Fibroblast of gingiva (primary cell): ENCODE measurements at regions not wholly inside any gene's neighbourhood (a gene's known extent, or its start where the extent isn't known, plus 50 kb on each side); places are given as distances from the start of the nearest gene placed in this dataset.
A peak's percentile ranks its signal among the peaks of the same experiment; 100 is the strongest.

ENCODE experiments used
- DNase-seq: peaks from one replicate; pipeline ENCODE4 v3.0.0-alpha.2; 2011; ENCODE audit warnings: low read depth

DNA sequence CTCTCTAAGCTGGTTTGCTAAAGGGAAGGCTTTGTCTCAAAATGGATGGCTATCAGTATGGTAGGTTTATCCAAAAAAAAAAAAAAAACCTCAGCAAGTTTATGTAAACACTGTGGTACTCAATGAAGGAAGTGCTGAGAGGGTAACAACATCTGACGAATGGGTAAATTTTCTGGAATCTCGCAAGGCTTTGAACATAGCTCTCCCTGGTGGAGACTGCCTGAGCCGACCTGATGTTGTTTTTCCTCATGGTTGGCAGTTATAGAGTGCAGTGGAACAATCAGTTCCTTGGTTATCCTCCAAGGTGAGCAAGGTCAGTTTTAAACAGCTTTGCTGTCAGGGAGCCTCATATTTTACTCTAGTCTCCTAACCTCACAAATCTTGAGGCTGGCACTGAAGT, 94.6 kb downstream of the ZPLD1 start:
- peak; percentile 13 for DNase-seq

DNA sequence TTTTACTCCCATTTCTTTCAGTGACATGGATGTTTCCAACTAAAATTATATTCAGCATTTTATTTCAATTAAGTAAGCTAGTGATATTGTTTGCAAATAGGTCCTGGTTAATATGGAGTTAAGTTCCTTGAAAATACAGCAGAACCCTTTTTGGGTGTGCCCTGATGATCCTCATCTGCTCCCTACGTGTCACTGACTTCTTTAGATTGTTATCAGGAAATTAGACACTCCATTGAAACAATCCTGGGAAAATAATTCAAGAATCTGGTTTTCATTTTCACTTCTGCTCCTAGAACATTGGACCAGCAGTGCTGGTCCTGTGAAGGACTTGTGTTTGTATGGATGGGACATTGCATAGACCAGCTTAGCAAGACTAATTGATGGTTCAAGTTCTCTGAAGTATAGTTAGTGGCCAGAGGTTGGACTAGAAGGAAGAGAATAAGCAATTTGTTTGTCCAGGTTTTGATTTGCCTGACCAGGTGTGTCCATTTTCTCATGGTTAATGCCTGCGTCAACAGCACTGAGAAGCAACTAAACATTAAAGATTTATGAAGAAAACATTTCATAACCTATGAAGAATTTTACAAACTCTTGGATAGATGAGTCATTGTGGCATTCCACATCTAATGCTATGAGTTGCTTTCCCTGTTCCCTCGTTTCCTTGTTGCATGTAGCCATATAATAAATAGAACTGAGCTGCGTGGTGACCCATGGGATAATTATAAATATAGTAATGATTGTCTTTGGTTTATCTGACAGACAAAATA, 95.8 kb downstream of the ZPLD1 start:
- no peak for DNase-seq

DNA sequence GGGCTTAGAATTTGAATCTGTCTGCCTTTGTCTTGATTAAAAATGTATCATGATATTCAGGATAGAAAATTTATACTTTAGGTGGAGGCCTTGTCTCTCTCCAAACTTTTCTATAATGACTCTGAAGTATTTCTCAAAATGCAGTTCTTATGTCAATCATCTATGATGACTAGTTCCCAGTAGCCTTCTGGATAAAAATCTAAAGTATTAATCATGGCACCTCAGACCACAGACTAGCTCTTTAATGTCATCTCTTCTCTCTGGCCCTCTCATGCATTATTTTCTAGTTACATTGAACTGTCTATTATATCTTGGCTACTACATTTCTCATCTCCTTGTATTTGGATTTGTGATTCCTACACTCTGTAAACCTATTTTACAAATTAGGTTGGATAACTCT, 96.9 kb downstream of the ZPLD1 start:
- DNase-seq, result no peak

DNA sequence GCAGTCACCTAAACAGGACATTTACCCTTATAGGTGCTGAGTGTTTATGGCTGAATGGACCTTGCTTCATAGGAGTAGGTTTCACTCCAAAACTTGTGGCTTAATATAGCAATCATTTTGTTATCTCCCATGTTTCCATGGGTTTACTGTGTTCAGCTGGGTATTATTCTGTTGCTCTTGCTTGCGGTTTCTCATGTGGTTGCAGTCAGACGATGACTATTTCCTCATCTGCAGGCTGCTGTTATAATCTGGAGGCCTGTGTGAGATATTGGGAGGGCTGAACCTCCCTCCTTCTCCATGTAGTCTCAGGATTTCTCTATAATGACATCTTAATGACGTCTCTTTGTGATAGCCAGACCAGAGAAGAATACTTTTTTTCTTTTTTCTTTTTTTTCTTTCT, 98.1 kb downstream of the ZPLD1 start:
- no peak for DNase-seq

DNA sequence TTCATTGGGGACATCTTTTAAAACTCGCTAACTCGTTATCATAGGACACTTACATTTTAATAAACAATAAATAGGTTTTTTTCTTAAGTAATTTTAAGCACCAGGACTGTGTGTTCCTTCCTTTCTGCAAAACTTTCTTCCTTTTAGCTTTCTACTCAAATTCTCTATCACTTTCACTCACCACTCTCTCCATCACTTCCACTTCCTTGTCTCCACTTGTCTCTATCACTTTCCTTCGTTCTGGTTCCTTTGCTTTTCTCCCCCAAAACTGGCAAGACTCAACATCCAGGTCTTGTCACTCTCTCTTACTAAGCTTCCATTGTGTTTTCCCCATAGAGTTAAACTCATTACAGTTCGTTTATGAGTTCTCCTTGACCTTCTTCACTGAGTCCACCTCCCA, 99.0 kb downstream of the ZPLD1 start:
- DNase-seq, result no peak

DNA sequence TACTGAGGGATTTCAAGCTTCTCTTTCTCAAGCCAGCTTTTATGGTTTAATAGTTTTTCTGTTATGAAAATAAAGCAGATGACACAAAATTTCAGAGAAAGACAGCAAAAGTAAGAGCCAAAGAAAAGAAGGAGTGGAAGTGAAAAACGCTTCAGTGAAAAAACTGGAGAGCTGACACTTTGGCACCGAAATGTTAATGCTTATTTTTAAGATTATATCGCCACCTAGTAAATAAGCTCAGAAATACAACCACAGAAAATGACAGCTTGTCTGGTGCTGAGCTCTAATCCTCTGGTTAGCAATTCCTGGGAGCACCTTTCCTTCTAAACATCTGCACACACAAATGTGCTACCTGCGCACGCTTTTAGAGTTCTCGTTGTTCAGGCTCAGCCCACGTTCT, 101.6 kb downstream of the ZPLD1 start:
- peak; percentile 26 for DNase-seq

DNA sequence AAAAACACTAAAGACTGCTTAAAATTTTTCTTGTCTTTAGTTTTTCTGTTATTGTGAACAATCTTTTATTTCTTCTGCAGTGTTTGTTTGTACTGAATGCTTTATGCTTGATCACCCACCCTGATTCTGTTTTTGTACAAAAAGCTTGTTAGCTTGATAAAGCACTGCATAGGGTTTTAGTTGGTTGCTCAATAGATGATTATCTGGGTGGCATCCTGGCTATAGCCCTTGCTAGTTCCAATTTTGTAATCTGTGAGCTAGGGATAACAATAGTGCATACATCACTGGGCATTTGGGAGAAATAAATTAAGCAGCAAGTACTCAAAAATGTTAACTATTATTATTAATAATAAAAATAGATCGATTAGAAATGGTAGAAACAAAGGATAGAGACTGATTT, 102.3 kb downstream of the ZPLD1 start:
- DNase-seq, result no peak

DNA sequence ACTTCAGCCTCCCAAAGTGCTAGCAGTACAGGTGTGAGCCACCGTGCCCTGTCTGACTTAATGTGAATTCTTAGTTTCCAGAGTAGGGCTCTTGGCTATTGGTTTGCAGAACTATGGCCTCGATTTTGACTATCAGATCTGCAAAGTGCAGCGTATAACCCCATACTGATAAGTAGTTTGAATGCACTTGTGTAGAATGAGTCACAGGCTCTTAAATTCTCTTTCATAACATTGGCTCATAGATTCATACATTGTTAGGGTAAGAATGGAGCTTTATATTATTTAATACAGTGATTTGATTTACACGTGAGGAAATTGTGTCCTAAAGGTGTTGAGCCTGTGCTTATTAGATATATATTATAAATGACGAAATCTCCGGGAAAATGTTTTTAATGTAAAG, 109.9 kb downstream of the ZPLD1 start:
- no peak for DNase-seq

DNA sequence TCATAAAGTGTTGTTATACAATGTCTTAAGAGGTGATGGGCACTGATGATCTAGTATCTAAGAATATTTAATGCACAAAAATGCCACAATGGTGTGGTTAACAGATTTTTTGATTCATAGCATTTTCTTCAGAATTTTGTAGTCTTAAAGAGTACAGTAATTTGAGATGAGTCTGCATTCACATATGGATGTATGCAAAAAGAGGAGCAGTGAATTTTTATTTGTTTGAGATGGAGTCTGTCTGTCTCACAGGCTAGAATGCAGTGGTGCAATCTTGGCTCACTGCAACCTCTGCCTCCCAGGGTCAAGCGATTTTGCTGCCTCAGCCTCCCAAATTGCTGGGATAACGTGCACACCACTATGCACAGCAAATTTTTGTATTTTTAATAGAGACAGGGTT, 110.5 kb downstream of the ZPLD1 start:
- no peak for DNase-seq

DNA sequence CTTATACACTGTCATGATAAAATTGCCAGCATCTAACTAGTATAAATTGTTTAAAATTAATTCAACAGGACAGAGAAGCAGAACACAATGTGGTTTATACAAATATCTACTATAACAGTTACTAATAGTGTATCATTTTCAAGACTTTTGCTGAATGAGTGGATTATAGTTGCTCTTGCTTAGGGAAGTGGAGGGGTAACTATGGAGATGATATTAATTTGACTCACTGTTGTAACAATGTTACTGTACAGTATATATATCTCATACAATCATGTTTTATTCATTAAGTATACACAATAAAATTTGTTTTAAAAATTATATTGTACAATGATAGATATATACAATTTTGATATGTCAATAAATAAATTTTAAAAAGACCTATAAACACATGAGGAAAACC, 119.1 kb downstream of the ZPLD1 start:
- DNase-seq, result no peak

DNA sequence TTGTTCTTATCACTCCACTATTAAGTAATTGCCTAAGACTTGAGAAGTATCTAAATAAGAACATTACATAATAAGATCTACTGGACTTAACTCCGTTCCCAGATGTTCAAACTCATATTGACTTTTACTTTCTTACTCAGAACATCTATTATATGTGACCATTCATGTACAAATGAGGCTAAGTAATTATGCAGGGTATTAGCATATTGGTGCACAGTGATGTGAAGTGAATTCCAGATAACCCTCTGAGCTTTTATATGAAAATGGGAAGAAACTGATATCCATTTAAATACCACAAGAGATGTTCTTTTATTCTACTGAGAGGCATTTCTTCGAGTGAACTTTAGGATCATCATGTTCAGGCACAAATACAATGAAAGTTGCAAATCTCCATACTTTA, 135.7 kb downstream of the ZPLD1 start:
- no peak for DNase-seq

DNA sequence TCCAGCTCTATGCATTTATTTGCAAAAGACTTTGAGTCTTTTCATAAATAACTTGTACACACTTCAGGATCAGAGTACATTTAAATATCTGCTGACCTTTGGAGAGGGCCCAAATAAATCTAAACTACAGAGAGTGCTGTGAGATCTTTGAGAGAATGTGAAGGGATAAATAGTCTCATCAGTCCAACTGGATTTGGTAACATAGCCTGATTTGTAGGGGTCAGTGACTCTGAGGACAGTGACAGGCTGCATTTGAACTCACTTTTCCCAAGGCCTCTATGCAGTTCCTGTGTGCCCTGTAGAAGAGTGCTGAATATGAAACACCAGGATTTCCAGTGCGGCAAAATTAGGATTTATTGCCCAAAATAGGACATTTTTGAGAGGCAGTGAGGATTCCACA, 136.2 kb downstream of the ZPLD1 start:
- no peak for DNase-seq

DNA sequence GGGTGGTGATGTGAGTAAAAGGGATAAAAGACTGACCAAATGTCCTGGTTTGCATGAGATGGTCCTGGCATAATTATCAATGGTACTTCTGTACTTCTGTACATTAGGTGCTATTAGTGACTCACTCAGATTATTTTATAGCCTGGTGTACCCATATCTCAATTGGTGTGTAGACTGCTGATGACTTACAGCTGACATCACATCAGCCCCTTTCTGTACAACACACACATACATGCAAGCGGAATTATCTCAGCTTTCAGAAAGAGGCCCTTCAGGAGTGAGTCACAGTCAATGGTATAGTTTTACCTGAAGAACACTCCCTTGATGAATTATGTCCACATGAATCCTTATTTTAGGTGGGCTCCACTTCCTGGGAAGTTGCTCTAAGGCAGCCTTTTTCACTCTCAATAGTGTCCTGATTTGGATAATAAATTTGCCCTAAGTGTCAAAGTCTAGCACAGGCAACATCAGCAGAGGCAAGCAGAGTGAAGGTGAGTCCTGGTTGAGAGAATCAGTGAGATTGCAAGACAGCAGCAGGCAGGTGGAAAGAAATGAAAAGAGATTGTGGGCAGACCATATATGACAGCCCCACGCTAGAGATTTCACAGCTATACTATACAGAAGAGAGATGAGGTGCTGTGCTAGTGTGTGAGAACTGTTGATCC, 137.0 kb downstream of the ZPLD1 start:
- DNase-seq, result no peak

DNA sequence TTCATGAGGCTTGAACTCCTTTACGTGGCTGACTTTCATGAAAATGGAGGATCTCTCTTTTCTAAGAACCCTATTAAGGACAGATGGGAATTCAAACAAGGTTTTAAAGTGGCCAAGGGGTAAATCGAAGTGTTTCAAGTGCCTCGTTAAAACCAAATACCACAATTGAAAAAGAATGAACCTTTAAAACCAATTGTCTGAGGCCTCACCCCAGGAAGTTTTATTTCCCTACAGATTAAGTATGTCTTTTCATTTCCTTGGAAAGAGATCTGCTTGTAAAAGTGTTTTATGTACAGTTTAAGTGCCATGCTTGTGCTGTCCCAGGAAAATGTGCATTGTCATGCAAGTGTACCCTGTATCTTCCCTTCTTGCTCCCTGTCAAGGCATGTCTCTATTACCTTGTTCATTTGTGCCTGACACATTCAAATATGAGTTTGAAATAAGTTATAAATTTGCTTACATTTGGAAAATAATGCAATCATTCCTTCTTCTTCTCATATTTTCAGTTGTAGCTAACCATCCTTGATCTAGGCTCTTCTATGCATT, 138.7 kb downstream of the ZPLD1 start:
- no peak for DNase-seq

DNA sequence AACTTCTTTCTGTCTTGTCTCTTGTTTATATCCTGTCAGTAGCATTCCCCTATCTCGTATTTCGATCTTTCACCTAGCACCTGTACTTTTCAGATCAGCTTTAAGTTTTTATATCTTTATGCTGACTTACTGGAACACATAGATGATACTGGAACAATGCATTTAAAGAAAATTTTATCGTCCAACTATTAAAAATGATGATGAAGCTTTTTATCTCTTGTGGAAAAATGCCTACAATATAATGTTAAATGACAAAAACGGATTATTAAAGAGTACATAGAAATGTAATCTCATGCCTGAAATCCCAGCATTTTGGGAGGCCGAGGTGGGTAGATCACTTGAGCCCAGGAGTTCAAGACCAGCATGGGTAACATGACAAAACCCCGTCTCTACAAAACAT, 139.5 kb downstream of the ZPLD1 start:
- DNase-seq, result no peak

DNA sequence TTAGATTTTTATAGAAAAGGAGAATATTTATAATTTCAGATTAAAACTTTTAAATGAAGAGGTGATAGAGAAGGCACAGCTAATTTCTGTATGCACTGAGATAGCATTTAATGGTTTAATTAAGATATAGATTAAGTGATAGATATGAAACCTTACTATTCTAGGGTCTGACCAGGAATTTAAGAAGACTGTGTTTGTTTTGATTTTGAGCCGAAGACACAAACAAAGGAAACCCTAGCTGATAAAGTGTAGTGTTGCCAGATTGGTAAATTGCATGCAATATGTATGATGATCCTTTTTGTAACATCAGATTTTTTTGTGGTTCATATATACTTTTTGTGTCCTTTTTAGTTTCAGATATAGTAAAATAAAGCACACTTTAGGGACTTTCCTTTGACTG, 141.8 kb downstream of the ZPLD1 start:
- DNase-seq, result no peak

DNA sequence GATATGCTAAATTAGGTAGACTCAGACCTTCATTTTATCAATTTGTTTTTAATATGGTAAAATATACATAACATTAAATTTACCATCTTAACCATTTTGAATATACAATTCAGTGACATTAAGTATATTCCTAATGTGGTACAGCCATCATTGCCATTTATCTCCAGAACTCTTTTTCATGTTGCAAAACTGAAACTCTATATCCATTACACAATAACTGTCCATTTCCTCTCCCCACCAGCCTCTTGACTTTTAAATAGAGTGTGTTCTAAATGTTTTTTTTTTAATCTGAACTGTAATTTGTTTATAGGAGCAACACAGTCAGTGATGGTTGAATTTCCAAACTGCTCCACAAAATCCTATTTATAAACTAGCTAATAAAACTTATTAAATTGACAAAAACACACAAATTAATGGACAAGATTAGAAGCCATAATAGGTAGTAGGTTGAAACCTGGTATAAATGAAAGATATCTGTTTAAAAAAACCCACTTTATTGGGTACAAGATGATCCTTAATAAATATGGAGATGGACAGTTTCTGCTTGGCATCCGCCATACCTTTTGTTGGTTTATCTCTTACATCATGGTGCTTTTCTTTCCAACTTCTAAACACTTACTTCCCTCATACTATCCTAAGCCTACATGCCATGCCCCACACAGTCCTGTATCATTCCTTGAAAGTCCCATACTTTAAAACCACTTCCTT, 142.4 kb downstream of the ZPLD1 start:
- peak; percentile 15 for DNase-seq

DNA sequence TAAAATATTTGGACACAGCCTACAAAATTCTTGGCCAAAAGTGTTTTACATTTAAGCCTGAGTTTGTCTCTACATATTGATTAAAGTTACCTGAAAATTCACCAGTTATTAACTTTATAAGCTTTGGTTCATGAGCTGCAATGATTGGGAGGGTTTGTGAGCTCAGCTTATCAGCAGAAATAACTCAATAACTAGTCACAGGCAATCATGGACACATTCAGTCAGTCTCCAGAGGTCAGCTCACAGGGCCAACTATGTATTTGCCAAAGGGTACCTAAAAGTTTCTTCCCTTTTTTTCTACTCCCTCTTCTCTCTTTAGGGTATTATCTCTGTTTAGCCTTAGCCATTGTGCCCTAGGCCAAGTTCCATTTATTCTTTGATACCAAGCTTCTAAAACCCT, 145.9 kb downstream of the ZPLD1 start:
- DNase-seq, result no peak

DNA sequence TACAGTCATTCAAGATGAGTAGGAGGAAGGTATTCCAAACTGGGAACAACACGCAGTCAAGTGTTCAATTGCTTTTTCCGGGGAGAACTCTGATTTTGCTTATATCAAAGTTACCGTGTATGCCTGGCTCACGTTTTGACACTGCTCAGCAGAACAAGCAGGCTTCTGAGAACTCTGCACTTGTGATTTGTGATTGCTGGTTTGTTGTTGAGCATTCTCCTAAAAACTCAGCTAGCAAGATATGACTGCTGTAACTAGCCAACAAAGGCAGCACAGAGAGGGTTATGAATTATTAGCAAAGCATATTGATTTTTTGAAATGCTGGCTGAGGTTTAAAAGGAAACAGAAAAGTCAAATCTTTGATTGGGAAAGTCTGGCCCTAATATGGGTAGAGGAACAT, 151.7 kb downstream of the ZPLD1 start:
- no peak for DNase-seq

DNA sequence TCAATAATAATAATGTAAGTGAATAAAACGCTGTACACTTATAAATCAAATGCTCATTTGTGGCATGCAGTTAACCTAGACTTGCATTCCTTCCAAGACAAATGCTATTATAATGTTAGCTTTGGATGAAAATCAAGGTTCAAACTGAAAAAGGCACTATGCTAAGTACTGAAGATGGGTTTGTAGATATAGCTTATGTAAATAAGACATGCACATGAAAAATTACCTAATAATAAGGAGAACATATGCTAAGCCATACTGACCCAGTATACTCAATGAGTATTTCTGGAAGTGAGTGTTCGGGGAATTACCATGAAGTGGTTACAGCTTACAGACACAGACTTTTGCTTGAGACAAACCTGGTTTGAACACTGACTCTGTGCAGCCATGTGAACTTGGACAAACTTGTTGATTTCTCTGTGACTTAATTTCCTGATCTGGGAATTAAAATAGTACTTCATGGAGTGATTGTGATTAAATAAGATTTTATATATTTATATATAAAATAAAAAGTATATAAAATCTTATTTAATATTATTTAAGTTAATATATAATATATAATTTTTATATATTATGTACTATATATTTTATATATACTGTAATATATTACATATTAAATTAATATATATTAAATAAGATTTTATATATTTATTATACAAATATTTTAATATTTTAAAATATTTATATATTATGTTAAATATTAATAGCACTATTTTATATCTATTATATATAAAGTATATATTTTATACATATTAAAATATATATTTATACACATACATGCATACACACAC, 159.2 kb downstream of the ZPLD1 start:
- no peak for DNase-seq

DNA sequence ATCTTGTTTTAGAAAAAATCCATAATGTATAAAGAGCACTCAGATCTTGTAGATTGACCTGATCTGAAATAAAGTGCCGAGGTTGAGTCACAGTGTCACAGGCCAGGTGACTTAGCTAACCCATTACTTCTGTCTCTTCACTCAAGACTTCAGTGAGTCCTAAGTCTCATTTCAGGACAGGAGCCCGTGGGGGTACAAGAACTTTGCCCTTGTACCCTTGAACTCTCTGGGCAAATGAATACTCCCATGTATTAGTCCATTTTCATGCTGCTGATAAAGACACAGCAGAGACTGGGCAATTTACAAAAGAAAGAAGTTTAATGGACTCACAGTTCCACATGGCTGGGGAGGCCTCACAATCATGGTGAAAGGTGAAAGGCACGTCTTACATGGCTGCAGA, 160.2 kb downstream of the ZPLD1 start:
- no peak for DNase-seq
